ENCODE measurements at regions not wholly inside any gene's neighbourhood (a gene's known extent, or its start where the extent isn't known, plus 50 kb on each side); places are given as distances from the start of the nearest gene placed in this dataset.

GRCh38 chr7:113207931-113208330 lies 89.6 kb upstream of the SMIM30 start:
- Histone ChIP-seq H3K27me3 (ENCODE audit: control insufficient read depth in 2 of 2, insufficient read depth in 2 of 2, low read length in 2 of 2) (no peaks in the 10 kb centered on the region), H3K4me1 (ENCODE audit: control insufficient read depth in 1 of 2, insufficient read depth in 2 of 2, low read length in 2 of 2) (no peaks in the 10 kb centered on the region), H3K27ac (ENCODE audit: low read depth in 1 of 2, low read length in 2 of 2) (no peak overlapping the region), H3K36me3 (replicated peaks in 1 of 2; ENCODE audit: control insufficient read depth in 1 of 2, insufficient read depth in 2 of 2, low read length in 2 of 2) (no peaks in the 10 kb centered on the region), H3K4me3 (replicated peaks in 1 of 3; ENCODE audit: low read depth in 2 of 3, low read length in 3 of 3) (no peak overlapping the region), H3K9me3 (replicated peaks in 1 of 2; ENCODE audit: control insufficient read depth in 1 of 2, insufficient read depth in 1 of 2, low read length in 2 of 2) (no peaks in the 10 kb centered on the region), H2AFZ (ENCODE audit: insufficient read depth, low read depth, low read length, poor library complexity, severe bottlenecking) (no peak overlapping the region), H3K79me2 (ENCODE audit: insufficient read depth, low read length) (no peaks in the 10 kb centered on the region), H4K20me1 (ENCODE audit: insufficient read depth, low read length) (no peaks in the 10 kb centered on the region), H3K4me2 (replicated peaks; ENCODE audit: extremely low read depth, low read length, poor library complexity, severe bottlenecking) (no peak overlapping the region), H3K9ac (ENCODE audit: insufficient read depth, low read length, poor library complexity, severe bottlenecking) (no peak overlapping the region)
- intact Hi-C loops (cut with micrococcal nuclease), result no loop called here
- H3K4me1 Mint-ChIP-seq, result no peaks in the 10 kb centered on the region
- no CpG with 5 or more reads among the region's 2 CpGs for WGBS (ENCODE audit: insufficient coverage)
- no peak overlapping the region for H3K4me3 Mint-ChIP-seq
- no peak for DNase-seq
- no peak for TF ChIP-seq CTCF (IDR thresholded peaks at IDR 0.05)
- no peaks in the 10 kb centered on the region for H3K9me3 Mint-ChIP-seq
- H3K36me3 Mint-ChIP-seq, result no peaks in the 10 kb centered on the region
- H3K27ac Mint-ChIP-seq, result no peak overlapping the region
- peaks cover 0 to 3% (median 0%) of the 10 kb centered on the region in 3 donors for H3K27me3 Mint-ChIP-seq (ENCODE audit: low read depth in 3 of 3)

- Histone ChIP-seq H3K9me3 (replicated peaks in 1 of 2; ENCODE audit: control insufficient read depth in 1 of 2, insufficient read depth in 1 of 2, low read length in 2 of 2) (no peaks in the 10 kb centered on the region), H3K4me1 (ENCODE audit: control insufficient read depth in 1 of 2, insufficient read depth in 2 of 2, low read length in 2 of 2) (no peaks in the 10 kb centered on the region), H3K27me3 (ENCODE audit: control insufficient read depth in 2 of 2, insufficient read depth in 2 of 2, low read length in 2 of 2) (no peaks in the 10 kb centered on the region), H3K4me2 (replicated peaks; ENCODE audit: extremely low read depth, low read length, poor library complexity, severe bottlenecking) (no peak overlapping the region), H3K79me2 (ENCODE audit: insufficient read depth, low read length) (no peaks in the 10 kb centered on the region), H3K4me3 (replicated peaks in 1 of 3; ENCODE audit: low read depth in 2 of 3, low read length in 3 of 3) (no peak overlapping the region), H3K27ac (ENCODE audit: low read depth in 1 of 2, low read length in 2 of 2) (no peak overlapping the region), H3K9ac (ENCODE audit: insufficient read depth, low read length, poor library complexity, severe bottlenecking) (no peak overlapping the region), H3K36me3 (replicated peaks in 1 of 2; ENCODE audit: control insufficient read depth in 1 of 2, insufficient read depth in 2 of 2, low read length in 2 of 2) (no peaks in the 10 kb centered on the region), H2AFZ (ENCODE audit: insufficient read depth, low read depth, low read length, poor library complexity, severe bottlenecking) (no peak overlapping the region), H4K20me1 (ENCODE audit: insufficient read depth, low read length) (no peaks in the 10 kb centered on the region)
- Mint-ChIP-seq H3K27me3 (ENCODE audit: low read depth in 3 of 3) (peaks cover 0 to 3% (median 0%) of the 10 kb centered on the region in 3 donors), H3K4me1 (no peaks in the 10 kb centered on the region), H3K4me3 (no peak overlapping the region), H3K27ac (no peak overlapping the region), H3K9me3 (no peaks in the 10 kb centered on the region), H3K36me3 (no peaks in the 10 kb centered on the region)
- intact Hi-C loops (cut with micrococcal nuclease), result no loop called here
- no peak for DNase-seq
- no peak for TF ChIP-seq CTCF (IDR thresholded peaks at IDR 0.05)
- WGBS (ENCODE audit: insufficient coverage), result no CpG with 5 or more reads among the region's 3 CpGs
Observed at GRCh38 chr7:113207441-113207840, 89.1 kb upstream of the SMIM30 start.

Data from CD14-positive monocyte (primary cell).